Osteocyte (in vitro differentiated cells): ENCODE measurements at regions not wholly inside any gene's neighbourhood (a gene's known extent, or its start where the extent isn't known, plus 50 kb on each side); places are given as distances from the start of the nearest gene placed in this dataset.

ENCODE experiments used
- DNase-seq: peaks from one replicate; pipeline ENCODE4 v3.0.0; 2021; ENCODE audit warnings: mixed read lengths; ENCODE audit not compliant: unreplicated experiment; ENCODE audit errors: extremely low spot score
- H3K27ac Mint-ChIP-seq: one replicate; pipeline ENCODE4 v1.8.0; 2021; ENCODE audit warnings: mild to moderate bottlenecking, mixed read lengths; ENCODE audit not compliant: unreplicated experiment
- H3K27me3 Mint-ChIP-seq: one replicate; pipeline ENCODE4 v1.8.0; 2021; ENCODE audit warnings: mixed read lengths; ENCODE audit not compliant: unreplicated experiment
- H3K36me3 Mint-ChIP-seq: one replicate; pipeline ENCODE4 v1.8.0; 2021; ENCODE audit warnings: mixed read lengths; ENCODE audit not compliant: unreplicated experiment
- H3K4me1 Mint-ChIP-seq: one replicate; pipeline ENCODE4 v1.8.0; 2021; ENCODE audit warnings: mixed read lengths; ENCODE audit not compliant: unreplicated experiment
- H3K4me3 Mint-ChIP-seq: one replicate; pipeline ENCODE4 v1.8.0; 2021; ENCODE audit warnings: mild to moderate bottlenecking, moderate library complexity, mixed read lengths; ENCODE audit not compliant: unreplicated experiment
- H3K9me3 Mint-ChIP-seq: one replicate; pipeline ENCODE4 v1.8.0; 2021; ENCODE audit warnings: mixed read lengths; ENCODE audit not compliant: unreplicated experiment
- TF ChIP-seq, protein P1 (sequence below): fragments of 200-600 bp; sonication (generic); IDR thresholded peaks from 2 replicates; pipeline ENCODE4 v1.5.0; 2021; ENCODE audit warnings: antibody characterized with exemption, mild to moderate bottlenecking, moderate library complexity

DNA sequence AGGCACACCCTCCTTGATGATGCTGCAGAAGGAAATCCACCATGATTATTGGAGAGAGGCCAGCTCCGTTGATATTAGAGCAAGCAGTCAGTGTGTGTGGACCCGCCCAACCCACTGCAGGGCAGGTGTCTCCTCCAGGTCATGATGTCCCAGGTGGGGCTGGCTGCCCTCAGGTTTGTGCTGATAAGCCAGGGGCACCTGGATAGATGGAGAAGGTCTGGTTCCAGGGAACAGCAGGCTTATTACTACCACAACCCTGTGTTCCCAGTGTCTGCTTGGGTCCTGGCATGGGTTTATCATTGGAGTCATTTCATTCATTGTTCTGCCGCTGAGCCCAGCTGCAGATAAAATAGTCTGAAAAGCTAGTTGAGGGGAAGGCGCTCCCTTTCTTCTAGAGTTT is 181.1 kb upstream of the NECTIN1 start:
- TF ChIP-seq, protein P1, sequence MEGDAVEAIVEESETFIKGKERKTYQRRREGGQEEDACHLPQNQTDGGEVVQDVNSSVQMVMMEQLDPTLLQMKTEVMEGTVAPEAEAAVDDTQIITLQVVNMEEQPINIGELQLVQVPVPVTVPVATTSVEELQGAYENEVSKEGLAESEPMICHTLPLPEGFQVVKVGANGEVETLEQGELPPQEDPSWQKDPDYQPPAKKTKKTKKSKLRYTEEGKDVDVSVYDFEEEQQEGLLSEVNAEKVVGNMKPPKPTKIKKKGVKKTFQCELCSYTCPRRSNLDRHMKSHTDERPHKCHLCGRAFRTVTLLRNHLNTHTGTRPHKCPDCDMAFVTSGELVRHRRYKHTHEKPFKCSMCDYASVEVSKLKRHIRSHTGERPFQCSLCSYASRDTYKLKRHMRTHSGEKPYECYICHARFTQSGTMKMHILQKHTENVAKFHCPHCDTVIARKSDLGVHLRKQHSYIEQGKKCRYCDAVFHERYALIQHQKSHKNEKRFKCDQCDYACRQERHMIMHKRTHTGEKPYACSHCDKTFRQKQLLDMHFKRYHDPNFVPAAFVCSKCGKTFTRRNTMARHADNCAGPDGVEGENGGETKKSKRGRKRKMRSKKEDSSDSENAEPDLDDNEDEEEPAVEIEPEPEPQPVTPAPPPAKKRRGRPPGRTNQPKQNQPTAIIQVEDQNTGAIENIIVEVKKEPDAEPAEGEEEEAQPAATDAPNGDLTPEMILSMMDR, result no peak
- Mint-ChIP-seq H3K27ac (no peak overlapping the region), H3K4me3 (no peak overlapping the region), H3K27me3 (peaks cover 24% of the 10 kb centered on the region), H3K4me1 (no peaks in the 10 kb centered on the region), H3K9me3 (no peaks in the 10 kb centered on the region), H3K36me3 (no peaks in the 10 kb centered on the region)
- no peak for DNase-seq

DNA sequence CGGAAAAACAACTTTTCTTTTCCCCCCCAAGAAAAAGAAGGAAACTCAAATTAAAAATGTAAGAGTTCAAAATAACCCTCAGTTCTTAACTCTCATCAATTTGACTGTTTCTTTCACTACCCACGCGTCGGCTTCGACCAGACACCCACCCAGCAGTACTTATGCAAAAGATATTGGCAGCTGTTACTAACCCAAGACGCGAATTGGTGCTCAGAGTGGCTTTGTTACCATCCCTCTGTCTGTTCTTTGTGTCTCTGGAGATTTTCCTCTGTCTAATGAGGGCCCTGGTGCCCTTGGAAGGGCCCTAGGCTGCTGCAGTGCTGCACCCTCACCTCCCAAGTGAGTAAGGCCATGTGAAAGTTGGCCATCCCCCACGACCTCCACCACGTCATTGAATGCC is 180.5 kb upstream of the NECTIN1 start:
- TF ChIP-seq, protein P1, result no peak
- Mint-ChIP-seq H3K27me3 (peaks cover 24% of the 10 kb centered on the region), H3K9me3 (no peaks in the 10 kb centered on the region), H3K4me1 (no peaks in the 10 kb centered on the region), H3K4me3 (no peak overlapping the region), H3K36me3 (no peaks in the 10 kb centered on the region), H3K27ac (no peak overlapping the region)
- DNase-seq, result no peak

DNA sequence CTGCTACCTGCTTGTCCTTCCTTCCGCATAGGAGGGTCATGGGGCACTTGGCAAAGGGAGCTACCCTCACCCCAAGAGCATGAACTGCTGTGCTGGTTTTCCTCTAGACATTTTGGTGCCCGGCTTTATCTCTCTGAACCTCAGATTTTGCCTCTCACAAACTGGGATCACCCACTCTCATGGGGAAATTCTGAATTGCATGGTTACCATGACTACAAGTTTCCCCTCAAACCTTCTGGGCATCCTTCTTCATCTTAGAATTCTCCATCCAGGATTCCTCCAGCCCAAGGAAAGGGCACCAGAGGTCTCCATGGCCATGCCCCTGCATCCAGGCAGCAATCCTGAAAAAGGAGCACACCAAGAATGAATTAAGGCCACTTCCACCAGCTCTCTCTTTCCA is 180.1 kb upstream of the NECTIN1 start:
- no peak for DNase-seq
- Mint-ChIP-seq H3K36me3 (no peaks in the 10 kb centered on the region), H3K27ac (no peak overlapping the region), H3K4me3 (no peak overlapping the region), H3K9me3 (no peaks in the 10 kb centered on the region), H3K27me3 (peaks cover 24% of the 10 kb centered on the region), H3K4me1 (no peaks in the 10 kb centered on the region)
- TF ChIP-seq, protein P1, result no peak

DNA sequence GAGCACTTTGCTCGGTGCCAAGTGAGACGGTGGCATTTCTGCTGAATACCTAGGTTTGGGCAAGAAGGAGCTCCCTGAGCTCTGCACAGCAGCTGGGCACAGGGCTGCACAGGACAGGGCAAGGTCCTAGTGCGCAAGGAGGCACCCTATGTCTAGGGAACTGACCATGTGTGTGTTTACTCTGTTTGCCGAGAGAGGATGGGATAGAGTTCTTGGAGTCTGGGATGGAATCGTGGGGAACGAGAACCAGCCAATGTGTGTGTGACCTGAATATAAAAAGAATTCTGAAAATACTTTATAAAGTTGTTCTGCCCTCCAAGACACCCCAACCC is 179.5 kb upstream of the NECTIN1 start:
- H3K36me3 Mint-ChIP-seq, result no peaks in the 10 kb centered on the region
- DNase-seq, result no peak
- H3K4me1 Mint-ChIP-seq, result no peaks in the 10 kb centered on the region
- TF ChIP-seq, protein P1, result no peak
- H3K4me3 Mint-ChIP-seq, result no peak overlapping the region
- peaks cover 24% of the 10 kb centered on the region for H3K27me3 Mint-ChIP-seq
- no peak overlapping the region for H3K27ac Mint-ChIP-seq
- H3K9me3 Mint-ChIP-seq, result no peaks in the 10 kb centered on the region

DNA sequence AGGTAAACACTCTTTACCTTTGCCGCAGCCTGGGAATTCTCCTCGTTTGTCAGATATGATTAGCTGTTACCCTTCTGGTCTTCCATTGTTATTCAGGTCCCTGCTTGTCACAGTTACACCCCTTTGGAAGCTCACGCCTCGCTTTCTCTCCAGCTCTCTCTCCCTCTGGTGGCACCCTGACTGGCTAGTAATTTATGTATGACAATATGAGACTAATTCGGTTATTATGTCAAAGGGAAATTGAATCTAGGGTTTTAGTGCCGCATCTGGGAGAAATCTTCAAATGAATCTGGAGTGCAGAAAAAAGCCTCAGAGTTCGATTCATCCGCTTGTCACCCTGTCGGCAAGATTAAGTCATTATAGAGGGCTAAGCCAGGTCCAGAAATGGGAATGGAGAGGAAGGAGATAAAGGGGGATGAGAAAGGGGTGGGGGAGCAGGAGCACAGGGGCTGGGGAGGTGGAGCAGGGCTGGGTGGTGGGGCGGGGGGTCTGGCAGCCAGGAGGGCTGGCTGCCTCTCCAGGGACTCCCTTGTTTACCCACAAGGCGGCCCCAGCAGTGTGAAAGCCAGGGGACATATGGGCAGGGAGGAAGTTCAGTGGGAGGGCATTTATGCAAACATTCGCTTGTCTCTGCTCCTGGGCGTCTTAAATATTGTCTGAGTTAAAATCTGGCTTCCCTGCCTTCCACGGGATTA is 179.0 kb upstream of the NECTIN1 start:
- no peaks in the 10 kb centered on the region for H3K36me3 Mint-ChIP-seq
- H3K9me3 Mint-ChIP-seq, result no peaks in the 10 kb centered on the region
- TF ChIP-seq, protein P1, result no peak
- no peak overlapping the region for H3K27ac Mint-ChIP-seq
- H3K4me3 Mint-ChIP-seq, result no peak overlapping the region
- no peaks in the 10 kb centered on the region for H3K4me1 Mint-ChIP-seq
- H3K27me3 Mint-ChIP-seq, result peaks cover 24% of the 10 kb centered on the region
- DNase-seq, result no peak
